ENCODE measurements at regions not wholly inside any gene's neighbourhood (a gene's known extent, or its start where the extent isn't known, plus 50 kb on each side); places are given as distances from the start of the nearest gene placed in this dataset.

DNA sequence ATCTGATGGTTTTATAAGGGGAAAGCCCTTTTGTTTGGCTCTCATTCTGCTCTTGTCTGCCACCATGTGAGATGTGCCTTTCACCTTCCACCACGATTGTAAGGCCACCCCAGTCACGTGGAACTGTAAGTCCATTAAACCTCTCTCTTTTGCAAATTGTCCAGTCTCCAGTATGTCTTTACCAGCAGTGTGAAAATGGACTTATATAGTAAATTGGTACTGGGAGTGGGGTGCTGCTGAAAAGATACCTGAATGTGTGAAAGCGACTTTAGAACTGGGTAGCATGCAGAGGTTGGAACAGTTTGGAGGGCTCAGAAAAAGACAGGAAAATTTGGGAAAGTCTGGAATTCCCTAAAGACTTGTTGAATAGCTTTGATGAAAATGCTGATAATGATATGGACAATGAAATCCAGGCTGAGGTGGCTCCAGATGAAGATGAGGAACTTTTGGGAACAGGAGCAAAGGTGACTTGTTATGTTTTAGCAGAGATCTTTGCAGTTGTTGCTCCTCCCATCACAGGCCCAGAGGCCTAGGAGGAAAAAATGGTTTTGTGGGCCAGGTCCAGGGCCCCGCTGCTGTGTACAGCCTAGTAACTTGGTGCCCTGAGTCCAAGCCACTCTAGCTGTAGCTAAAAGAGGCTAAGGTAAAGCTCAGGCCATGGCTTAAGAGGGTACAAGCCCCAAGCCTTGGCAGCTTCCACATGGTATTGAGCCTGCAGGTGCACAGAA lies 275.7 kb upstream of the NPSR1 start:
- no peak for DNase-seq (ENCODE audit: low spot score in 2 of 2)
- Histone ChIP-seq H3K36me3 (no peaks in the 10 kb centered on the region), H3K4me1 (no peaks in the 10 kb centered on the region), H3K27me3 (no peaks in the 10 kb centered on the region), H3K9me3 (peaks cover 12 to 20% of the 10 kb centered on the region in 2 donors), H3K27ac (no peak overlapping the region), H3K4me3 (no peak overlapping the region)
- no peak for TF ChIP-seq POLR2A (IDR thresholded peaks at IDR 0.05)
- TF ChIP-seq POLR2AphosphoS5 (IDR thresholded peaks at IDR 0.05): no peak
- no peak for TF ChIP-seq CTCF (IDR thresholded peaks at IDR 0.05)
- intact Hi-C loops (cut with DNase I; ENCODE audit: low total_unique reads): no loop called here

DNA sequence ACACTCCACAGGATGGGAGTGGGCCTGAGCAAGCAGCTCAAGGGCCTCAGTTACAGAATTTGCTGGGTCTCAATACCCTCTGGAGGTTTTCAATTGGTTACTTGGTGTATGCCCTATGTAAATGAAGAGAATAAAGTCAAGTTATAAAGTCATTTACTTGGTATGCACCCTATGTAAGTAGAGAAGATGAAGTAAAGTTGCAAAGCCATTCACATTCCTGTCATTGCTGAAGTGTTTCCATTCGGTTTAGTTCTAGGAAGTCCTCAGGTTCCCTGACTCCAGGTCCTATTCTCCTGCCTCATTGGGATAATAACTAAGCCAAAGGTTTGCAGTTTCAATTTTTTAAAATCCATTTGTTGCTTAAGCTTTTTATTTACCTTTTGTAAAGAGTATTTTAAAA lies 272.6 kb upstream of the NPSR1 start:
- no peak for DNase-seq (ENCODE audit: low spot score in 2 of 2)
- Histone ChIP-seq H3K4me1 (no peaks in the 10 kb centered on the region), H3K27ac (no peak overlapping the region), H3K4me3 (no peak overlapping the region), H3K36me3 (no peaks in the 10 kb centered on the region), H3K27me3 (no peaks in the 10 kb centered on the region), H3K9me3 (peaks cover 12 to 20% of the 10 kb centered on the region in 2 donors)
- TF ChIP-seq POLR2AphosphoS5 (IDR thresholded peaks at IDR 0.05) (no peak), CTCF (IDR thresholded peaks at IDR 0.05) (no peak), POLR2A (IDR thresholded peaks at IDR 0.05) (no peak)
- intact Hi-C loops (cut with DNase I; ENCODE audit: low total_unique reads): no loop called here

DNA sequence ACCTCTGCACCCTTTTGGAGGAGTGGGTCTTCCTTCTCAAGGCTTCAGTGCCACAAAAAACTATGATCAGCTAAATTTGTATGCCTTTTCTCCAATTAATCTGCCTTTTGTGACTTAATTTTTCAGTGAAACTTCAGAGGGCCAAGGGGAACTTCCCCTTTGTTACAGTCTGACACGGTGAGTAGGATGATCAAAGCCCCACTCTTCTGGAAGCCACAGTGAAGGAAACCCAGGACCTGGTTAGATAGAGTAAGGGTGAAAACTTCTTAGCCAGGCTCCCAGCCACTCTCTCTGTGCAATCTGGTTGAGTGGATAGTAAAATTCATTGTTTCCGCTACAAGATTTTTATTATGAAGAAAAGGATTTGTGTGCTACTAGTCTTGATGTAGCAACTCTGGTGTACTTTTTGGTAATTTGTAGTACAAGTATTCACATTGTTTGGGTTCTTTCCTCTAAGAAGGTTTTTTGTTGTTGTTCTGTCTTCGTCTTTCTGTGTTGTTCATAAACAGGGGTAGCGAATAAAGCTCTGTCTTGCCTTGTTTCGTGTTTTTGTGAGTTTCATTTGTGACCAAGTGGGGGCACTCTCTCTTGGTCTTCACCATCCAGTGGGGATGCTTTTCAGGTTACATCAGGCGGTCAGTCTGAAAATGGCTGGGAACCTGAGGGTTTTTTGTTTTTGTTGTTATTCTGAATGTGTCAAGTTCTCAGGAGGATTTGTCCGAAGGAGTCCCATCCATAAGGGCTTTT lies 268.5 kb upstream of the NPSR1 start:
- no peak for DNase-seq (ENCODE audit: low spot score in 2 of 2)
- TF ChIP-seq CTCF (IDR thresholded peaks at IDR 0.05) (no peak), POLR2A (IDR thresholded peaks at IDR 0.05) (no peak), POLR2AphosphoS5 (IDR thresholded peaks at IDR 0.05) (no peak)
- H3K9me3 ChIP-seq: no peaks in the 10 kb centered on the region
- no peaks in the 10 kb centered on the region for H3K27me3 ChIP-seq
- no peak overlapping the region for H3K4me3 ChIP-seq
- no peaks in the 10 kb centered on the region for H3K36me3 ChIP-seq
- H3K27ac ChIP-seq: no peak overlapping the region
- intact Hi-C loops (cut with DNase I; ENCODE audit: low total_unique reads): no loop called here
- no peaks in the 10 kb centered on the region for H3K4me1 ChIP-seq

- Histone ChIP-seq H3K4me3 (no peak overlapping the region), H3K27ac (no peak overlapping the region), H3K27me3 (no peaks in the 10 kb centered on the region), H3K4me1 (no peaks in the 10 kb centered on the region), H3K36me3 (no peaks in the 10 kb centered on the region), H3K9me3 (no peaks in the 10 kb centered on the region)
- intact Hi-C loops (cut with DNase I; ENCODE audit: low total_unique reads): no loop called here
- TF ChIP-seq POLR2A (IDR thresholded peaks at IDR 0.05) (no peak), CTCF (IDR thresholded peaks at IDR 0.05) (no peak), POLR2AphosphoS5 (IDR thresholded peaks at IDR 0.05) (no peak)
- no peak for DNase-seq (ENCODE audit: low spot score in 2 of 2)
Measured at GRCh38 chr7:34390103-34390502, 267.9 kb upstream of the NPSR1 start.

DNA sequence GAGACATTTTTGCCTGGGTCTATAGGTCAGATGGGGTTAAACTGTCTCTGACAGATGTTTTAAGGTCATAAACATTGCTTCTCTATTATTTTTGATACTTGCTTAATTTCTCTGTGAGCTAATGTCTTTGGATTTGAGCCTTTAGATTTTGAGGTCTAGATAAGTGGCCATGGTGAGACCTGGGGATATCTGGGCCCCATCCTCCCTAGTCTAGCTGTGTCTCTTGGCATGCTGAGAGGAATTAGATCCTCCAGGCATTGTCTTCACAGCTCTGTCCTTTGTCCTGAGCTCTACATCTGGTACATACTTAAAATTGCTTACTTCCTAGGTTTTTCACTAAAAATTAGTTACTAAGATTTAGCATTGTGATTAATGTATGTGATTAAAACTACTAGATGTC lies 265.0 kb upstream of the NPSR1 start:
- Histone ChIP-seq H3K9me3 (no peaks in the 10 kb centered on the region), H3K36me3 (no peaks in the 10 kb centered on the region), H3K27ac (no peak overlapping the region), H3K4me3 (no peak overlapping the region), H3K27me3 (no peaks in the 10 kb centered on the region), H3K4me1 (no peaks in the 10 kb centered on the region)
- TF ChIP-seq POLR2AphosphoS5 (IDR thresholded peaks at IDR 0.05) (no peak), CTCF (IDR thresholded peaks at IDR 0.05) (no peak)
- intact Hi-C loops (cut with DNase I; ENCODE audit: low total_unique reads): no loop called here
- DNase-seq (ENCODE audit: low spot score in 2 of 2): no peak

All from breast epithelium (tissue), 4 donors.